Stimulated activated CD4-positive, alpha-beta T cell treated with anti-CD3 and anti-CD28 coated beads, TNF-alpha, amount 100 ng/mL, for 4 hours (primary cell): ENCODE measurements at regions not wholly inside any gene's neighbourhood (a gene's known extent, or its start where the extent isn't known, plus 50 kb on each side); places are given as distances from the start of the nearest gene placed in this dataset.

ENCODE experiments used
- DNase-seq, 3 experiments: peaks; one replicate each; pipeline ENCODE4 v3.0.0-alpha.2; 2020; ENCODE audit warnings: low read depth in 3 of 3

GRCh38 chr3:104548401-104548800 is 818.3 kb upstream of the ALCAM start:
- DNase-seq: no peak

DNA sequence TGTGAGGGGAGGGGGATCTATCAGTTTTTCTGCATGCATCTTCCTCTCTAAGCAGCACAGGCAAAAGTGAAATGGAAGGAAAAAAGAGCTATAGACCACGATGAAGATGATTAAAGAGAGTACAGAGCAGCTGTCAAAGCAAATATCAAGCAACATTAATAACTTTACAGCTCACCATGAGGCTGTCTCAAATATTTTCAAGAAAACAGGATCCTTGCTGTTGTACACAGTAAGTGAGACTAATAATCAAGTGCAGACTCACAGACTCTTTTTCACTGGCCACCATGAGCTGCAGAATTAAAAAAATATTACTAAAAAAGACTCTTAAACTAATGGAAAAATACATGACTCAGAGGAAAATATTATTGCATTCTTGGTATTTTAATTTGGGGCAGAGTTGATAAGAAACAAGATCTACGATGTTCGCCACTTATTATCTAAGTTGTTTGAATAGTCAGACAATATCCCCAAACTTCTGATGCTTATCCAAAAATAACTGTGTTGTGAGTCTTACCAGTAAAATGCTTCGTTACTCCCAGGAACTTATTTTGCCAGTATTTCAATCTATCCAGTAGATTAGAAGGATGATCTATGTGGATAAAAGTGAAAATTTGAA is 817.5 kb upstream of the ALCAM start:
- no peak for DNase-seq

DNA sequence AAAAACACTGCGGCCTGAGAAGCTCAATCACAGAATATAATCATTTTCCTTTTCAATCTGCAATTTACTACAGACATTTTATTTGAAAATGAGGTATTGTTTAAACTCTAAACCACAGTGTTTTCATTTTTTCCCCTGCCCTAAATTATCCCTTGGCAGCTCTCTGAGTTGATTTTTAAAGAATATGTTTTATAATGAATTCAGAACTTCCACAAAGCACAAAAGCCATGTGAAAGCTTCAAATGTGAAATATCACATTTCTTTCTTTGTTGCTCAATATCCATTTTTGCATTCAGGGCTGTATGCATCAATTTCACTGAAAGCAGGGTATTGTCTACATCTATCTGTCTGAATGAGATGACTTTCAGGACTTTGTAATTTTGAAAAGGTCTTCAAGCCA is 813.6 kb upstream of the ALCAM start:
- no peak for DNase-seq

DNA sequence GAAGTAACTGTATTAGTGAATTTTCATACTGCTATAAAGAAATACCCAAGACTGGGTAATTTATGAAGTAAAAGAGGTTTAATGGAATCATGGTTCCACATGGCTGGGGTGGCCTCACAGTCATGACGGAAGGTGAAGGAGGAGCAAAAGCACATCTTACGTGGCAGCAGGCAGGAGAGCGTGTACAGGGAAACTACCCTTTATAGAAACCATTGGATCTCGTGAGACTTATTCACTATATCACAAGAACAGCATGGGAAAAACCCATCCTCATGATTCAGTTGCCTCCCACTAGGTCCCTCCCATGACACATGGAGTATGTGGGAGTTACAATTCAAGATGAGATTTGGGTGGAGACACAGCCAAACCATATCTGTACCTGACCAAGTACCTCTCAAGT is 812.3 kb upstream of the ALCAM start:
- no peak for DNase-seq

GRCh38 chr3:104555728-104556127 is 811.0 kb upstream of the ALCAM start:
- no peak for DNase-seq

GRCh38 chr3:104556372-104557078 is 810.2 kb upstream of the ALCAM start:
- DNase-seq: no peak

DNA sequence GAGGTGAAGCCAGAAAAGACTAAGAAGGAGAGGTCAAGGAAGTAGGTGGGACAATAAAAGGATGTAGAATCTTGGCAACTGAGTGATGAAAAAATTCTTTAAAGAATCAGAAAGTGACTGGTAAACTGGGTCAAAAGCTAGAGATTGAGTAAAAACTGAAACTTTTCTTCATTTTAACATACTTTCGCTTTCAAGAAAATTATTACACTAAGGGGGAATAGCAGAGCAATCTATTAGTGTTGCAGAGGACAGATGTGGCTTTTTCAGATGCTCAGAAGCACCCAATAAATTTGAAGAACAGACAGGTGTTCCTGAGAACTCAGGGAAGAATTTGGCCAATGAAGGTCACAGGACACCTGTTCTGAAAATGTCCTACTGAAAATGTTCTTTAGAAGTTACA is 805.4 kb upstream of the ALCAM start:
- DNase-seq: no peak

DNA sequence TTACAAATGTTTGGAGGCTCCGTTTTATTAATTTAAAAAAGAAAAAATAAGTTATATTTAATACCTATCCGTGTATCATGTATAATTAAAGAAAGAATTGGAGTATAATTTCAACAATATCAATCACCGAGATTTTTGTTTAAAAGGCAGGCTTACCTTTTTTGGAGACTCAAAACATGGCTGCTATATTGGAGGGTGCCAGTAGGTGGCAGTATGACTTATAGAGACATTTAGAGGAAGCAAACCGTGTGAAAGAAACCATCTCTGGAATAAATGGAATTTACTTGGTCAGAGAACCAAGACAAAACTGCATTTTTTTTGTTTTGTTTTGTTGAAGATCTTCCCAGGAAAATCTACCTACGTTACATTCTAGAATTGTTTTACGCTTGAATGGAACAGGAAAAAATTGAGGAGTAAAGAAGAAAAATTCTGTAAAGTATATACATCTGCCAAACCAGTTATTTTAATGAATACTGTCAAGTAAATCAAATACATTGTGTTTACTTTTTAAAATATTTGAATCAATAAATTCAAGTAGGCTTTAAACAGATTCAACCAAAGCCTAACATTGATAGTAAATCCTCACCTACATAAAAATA is 802.6 kb upstream of the ALCAM start:
- DNase-seq: peak in 2 of 3 experiments; percentile 18 to 23

DNA sequence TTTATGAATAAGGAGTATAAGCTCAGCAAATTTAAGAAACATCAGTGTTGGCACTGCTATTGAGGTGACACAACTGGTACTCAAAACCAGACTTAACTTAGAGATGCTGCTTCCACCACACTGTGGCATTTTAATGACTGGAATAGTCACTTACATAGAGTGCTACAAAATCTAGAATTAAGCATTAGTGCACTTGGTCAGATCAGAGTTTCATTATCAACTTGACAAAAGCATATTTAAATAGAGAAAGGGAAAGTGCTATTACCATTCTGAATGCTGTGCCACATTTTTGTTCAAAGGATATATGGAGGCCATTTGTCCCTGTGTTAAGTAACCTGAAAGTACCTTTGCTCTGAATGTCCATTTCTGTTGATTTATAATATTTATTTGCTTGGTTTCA is 800.7 kb upstream of the ALCAM start:
- no peak for DNase-seq

- DNase-seq: no peak
These were observed 791.1 kb upstream of the ALCAM start for GRCh38 chr3:104575634-104576033.

DNA sequence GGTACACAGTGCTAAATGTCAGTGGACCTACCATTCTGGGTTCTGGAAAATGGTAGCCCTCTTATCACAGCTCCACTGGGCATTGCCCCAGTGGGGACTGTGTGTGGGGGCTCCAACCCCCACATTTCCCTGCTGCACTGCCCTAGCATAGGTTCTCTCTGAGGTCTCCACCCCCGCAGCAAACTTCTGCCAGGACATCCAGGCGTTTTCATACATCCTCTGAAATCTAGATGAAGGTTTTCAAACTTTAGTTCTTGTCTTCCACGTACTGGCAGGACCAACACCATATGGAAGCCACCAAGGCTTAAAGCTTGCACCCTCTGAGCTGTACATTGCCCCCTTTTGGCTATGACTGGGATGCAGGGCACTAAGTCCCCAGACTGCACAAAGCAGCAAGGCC is 788.2 kb upstream of the ALCAM start:
- no peak for DNase-seq

DNA sequence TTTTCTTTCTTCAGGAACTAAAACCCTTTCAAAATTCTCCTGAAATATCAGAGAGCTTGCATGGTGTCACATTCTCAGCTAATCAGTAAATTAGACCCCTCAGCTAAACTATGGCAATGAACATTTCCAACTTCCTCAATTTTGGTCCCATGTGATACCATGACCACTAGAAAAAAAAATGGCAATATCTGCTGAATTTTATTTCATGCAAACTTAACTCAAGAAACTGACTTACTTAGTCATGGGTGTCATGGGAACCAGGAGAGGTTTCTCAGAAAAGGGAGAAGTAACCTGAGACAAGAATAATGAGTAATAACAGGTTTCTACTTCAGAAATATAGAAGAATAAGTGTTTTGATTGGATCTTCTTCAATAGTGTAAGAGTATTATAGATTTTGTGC is 784.6 kb upstream of the ALCAM start:
- DNase-seq: no peak

GRCh38 chr3:104584682-104585081 is 782.0 kb upstream of the ALCAM start:
- no peak for DNase-seq

DNA sequence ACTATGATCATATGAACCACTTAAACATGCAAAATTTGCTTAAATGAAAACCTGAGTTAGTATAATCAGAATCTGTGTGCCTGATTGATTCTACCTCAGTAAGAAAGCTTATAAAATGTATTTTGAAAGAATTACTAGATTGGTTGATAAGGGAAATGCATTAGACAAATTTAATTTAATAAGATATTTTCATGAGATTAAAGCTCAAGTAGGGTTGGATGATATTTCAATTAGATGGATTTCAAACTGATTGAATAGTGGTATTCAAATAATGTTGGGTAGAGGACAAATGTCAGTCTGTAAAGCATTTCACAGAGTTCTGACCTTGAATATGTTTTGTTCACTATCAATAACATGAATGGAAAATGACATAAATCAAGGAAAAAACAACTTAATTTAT is 780.4 kb upstream of the ALCAM start:
- no peak for DNase-seq

GRCh38 chr3:104588442-104588841 is 778.3 kb upstream of the ALCAM start:
- no peak for DNase-seq

GRCh38 chr3:104591776-104592175 is 774.9 kb upstream of the ALCAM start:
- no peak for DNase-seq

DNA sequence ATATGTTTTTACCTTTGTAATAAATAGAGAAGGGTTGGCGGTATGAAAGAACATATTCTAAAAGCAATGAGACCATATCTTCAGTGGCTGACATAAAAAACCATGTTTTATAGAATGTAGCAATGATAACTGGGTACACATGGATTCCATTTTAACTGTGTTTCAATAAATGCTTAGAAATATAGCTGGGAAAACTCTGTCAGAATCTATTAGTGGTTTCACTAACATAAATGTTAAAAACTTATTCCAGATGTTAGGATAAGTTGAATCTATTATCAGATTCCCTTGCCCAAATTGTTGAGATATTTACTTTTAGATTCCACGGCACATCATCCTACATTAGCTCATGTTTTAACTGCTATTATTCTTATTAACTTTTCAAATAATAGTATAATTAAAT is 772.2 kb upstream of the ALCAM start:
- DNase-seq: no peak

- no peak for DNase-seq
These were observed 770.7 kb upstream of the ALCAM start for GRCh38 chr3:104596054-104596453.

DNA sequence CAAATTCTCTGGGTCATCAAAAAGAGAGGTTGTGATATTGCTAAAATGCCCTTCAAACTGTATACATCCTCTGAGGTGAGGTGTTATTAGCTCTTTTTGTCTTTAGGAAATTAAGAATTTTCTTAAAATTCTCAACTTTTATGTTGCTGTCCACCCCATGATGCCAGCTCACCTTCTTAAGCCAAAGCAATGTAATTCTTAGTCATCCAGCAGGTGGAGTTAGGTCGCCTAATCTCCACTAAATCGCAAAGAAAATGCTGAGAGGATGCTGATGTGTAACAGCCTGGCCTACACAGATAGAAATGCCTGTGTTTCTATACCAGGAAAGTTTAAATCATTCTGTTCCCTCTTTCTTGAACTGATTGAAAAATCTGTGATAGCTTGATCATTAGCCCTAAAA is 770.2 kb upstream of the ALCAM start:
- DNase-seq: no peak

GRCh38 chr3:104598848-104599511 is 767.7 kb upstream of the ALCAM start:
- no peak for DNase-seq

DNA sequence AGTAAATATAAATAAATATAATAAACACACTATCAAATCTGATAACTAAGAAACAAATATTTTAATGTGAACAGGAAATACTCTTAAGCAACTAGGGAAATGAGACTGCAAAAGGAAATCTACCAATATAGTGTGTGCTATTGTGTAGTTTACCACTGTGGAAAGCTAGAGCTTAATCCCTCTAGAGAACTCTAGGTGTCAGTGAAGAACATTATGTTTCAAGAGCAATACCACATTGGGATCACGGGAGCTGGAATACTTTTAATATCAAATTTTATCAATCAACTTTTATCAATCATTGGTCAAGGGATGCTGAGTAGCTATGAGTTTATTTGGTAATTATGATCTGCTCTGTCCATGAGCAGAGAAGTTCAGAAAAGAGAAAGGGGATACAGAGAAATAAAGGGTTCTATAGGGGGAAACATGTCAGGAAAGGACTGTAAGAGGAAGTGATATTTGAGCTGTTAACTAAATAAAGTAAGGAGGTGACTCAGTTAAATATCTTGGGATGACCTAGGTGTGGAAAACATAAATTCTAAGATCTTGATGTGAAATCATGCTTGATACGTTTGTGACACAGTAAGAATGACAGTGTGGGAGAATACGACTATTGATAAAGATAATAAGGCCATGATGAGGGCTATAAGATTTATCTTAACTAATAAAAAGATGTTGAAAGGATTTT is 762.2 kb upstream of the ALCAM start:
- no peak for DNase-seq

DNA sequence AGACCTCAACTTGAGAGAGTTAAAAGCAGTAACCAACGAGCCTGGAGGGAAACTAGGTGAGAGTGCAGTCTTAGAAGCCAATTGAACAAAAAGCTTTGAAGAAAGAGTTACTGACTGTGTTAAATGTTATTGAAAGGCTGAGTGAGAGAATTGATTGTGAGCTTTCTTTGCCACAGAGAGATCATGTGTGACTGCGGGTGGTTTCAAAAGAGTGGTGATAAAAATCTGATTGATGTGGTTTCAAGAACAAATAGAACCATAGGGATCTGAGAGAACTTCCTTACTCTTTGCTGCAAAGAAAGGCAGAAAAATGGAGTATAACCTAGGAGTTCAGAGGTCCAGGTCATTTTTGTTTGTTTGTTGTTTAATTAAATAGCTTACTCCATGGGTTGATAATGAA is 759.9 kb upstream of the ALCAM start:
- no peak for DNase-seq
